ENCODE measurements at regions not wholly inside any gene's neighbourhood (a gene's known extent, or its start where the extent isn't known, plus 50 kb on each side); places are given as distances from the start of the nearest gene placed in this dataset.
"Not testable (repeated sequence)": the region's sequence is repeated elsewhere in the genome, so short reads cannot be mapped to it uniquely, and the experiment has no call there.

DNA sequence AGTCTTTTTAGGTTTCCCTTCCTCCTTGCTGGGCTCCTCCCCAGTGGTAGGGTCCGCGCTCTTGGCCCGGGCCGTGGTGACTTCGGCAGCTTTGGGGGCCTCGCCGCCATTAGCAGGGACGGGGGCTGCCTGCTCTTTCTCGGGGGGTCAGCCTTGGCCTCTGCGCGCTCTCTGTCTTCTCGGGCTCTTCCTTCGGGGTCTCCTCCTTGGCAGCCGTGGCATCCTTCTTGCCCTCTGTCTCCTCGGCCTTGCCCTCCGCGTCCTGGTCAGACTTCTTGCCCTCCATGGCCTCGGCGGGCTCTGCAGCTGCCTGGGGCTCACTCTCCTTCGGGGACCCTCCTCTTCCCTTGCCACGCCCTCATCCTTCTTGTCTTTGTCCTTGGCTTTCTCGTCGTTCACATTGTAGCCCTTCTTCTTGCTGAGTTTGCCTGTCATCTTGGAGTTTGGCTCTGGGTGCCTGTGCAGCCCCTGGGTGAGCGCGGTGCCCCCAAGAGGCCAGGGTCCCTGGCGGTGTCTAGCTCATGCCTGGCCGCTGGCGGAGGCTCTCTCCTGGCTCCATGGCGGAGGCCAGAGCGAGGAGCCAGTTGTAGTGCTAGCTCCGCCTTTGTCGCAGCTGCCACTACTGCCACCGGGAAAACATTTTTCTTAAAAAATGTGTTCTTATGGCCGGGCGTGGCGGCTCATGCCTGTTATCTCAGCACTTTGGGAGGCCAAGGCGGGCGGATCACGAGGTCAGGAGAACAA, 283.0 kb upstream of the SGCG start:
- no peak for DNase-seq (ENCODE audit: low read depth)

DNA sequence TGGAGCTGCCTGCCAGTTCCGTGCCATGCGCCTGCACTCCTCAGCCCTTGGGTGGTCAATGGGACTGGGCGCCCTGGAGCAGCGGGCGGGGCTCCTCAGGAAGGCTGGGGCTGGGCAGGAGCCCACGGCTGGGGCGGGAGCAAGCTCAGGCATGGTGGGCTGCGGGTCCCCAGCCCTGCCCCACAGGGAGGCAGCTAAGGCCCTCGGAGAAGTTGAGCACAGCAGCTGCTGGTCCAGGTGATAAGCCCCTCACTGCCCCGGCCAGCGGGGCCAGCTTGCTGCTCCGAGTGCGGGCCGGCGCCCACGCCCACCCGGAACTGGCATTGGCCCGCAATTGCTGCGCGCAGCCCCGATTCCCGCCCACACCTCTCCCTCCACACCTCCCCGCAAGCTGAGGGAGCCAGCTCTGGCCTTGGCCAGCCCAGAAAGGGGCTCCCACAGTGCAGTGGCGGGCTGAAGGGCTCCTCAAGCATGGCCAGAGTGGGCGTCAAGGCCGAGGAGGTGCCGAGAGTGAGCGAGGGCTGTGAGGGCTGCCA, 280.3 kb upstream of the SGCG start:
- not testable (repeated sequence) for DNase-seq (ENCODE audit: low read depth)

DNA sequence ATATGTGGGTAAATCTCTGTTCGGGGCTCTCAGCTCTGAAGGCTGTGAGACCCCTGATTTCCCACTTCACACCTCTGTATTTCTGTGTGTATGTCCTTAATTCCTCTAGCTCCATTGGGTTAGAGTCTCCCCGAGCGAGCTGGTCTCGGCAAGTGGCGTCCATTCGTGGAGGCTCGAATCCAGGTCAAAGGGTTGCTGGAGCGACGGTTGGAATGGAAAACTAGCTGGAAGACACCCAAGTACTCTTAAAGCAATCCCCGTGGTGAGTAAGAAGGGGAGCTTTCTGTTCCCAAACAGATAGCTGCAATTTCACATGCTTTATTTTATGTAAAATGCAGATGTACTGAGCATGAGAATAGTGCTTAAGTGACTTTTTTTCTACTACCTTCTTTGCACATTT, 277.5 kb upstream of the SGCG start:
- no peak for DNase-seq (ENCODE audit: low read depth)

DNA sequence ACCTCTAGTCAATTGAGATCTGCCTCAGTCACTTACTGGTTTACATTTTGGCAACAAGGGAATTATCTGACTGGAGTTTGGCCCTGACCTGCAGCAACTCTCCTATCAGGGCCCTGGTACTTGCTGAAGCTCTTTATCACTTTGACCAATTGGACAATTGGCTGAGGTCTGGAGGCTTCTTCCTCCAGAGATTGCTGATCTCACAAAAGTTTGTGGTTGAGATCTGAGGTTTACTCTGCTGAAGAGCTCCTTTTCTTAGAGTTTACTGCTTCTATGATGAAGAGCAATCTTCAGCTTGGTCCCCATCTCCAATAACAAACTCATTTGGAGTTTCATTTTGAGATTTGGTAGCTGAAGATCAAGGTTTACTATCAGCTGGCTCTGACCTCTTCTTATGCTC, 276.9 kb upstream of the SGCG start:
- no peak for DNase-seq (ENCODE audit: low read depth)

DNA sequence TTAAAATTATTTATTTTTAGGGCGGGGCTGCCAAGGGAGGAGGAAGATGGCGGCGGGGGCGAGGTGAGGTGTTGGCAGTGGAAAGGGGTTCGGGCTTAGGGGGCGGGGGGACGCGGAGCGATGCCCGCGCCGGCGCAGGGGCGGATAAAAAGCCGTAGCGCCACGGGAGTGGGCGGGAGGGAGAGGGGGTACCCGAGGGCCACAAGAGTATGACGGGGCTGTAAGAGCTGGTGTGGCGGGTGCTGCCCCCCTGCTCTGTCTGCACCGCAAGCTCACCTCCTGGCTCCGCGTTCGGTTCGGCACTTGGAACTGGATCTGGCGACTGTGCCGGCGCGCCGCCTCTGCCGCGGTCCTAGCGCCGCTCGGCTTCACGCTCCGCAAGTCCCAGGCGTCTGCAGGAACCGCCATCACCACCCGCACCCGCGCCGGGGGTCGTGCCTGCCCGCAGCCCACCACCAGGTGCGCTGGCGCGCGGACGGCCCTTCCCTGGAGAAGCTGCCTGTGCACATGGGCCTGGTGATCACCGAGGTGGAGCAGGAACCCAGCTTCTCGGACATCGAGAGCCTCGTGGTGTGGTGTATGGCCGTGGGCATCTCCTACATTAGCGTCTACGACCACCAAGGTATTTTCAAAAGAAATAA, 265.2 kb upstream of the SGCG start:
- peak; percentile 11 for DNase-seq (ENCODE audit: low read depth)

DNA sequence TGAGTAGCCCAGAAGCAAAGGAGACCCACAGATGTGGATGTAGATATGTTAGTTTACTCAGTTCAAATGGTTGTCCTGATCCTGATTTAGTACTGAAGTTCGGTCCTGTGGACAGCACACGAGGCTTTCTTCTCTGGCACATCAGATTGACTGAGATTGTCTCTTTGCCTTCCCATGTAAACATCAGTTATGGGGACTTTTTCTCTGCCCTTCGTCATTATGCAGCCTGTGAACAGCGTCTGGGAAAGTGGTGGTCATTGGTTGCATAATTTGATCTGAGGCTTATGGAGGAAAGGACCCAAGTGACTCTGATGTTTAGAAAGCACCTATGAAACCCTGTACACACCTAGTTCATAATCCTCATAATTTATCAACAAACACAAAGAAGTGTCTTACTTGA, 264.5 kb upstream of the SGCG start:
- DNase-seq (ENCODE audit: low read depth), result not testable (repeated sequence)

DNA sequence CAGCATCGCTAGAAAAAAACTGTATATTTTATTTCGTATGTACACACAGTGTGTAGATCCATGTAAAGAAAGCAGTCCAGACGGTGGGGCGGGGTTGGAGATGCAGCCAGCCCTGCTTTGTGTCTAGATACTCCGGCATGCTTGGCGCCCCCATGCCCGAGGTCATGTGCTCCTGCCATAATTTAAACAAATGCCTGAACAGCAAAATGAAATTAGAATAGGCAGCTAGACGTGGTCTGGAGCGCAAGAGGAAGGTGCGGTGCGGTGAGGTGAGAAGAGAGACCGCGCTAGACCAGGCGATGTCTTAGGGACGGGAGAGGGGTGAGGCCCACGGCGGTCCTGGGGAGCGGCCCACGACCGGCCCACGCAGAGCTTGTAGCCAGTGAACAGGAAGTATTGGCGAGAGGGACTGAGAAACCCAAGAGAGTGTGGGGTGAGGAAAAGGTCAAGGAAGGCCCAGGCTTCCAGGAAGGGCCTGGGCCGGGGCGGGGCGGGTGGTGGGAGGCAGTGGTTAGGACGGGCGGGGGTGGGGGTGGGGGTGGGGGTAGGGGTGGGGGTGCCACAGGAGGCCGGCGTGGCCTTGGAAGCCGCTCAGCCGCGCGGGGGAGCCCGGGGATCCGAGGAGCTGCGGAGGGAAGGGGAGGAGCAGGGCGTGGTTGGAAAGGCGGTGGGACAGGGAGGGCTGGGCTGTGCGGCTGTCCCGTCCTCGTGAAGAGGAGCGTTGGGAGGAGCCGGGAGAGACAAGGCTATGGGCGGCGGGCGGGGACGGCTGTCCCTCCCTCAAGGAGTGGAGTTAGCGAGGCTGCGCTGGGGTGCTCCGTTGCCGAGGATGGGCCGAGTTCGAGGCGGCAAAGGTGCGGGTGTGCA, 254.7 kb upstream of the SGCG start:
- DNase-seq (ENCODE audit: low read depth), result no peak

GRCh38 chr13:22926748-22927400, 253.9 kb upstream of the SGCG start:
- no peak for DNase-seq (ENCODE audit: low read depth)

- DNase-seq (ENCODE audit: low read depth), result not testable (repeated sequence)
These were observed 252.9 kb upstream of the SGCG start for GRCh38 chr13:22927845-22928244.

GRCh38 chr13:22929381-22930126, 251.2 kb upstream of the SGCG start:
- no peak for DNase-seq (ENCODE audit: low read depth)

DNA sequence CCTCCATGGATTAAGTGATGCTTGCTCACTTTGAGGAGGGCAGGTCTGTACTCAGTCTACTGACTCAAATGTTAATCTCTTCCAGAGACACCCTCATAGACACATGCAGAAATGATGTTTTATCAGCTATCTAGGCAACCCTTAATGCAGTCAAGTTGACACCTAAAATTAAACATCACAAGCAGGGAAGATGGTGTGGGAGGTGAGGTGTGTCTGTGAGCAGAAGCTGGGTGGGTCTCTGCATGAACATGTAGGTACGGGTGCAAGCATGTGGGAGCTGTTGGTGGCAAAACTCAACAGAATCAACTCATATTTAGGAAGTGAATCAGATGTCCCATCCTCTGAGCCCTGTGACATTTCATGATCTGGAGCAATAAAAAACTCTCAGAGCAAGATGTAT, 249.2 kb upstream of the SGCG start:
- no peak for DNase-seq (ENCODE audit: low read depth)

DNA sequence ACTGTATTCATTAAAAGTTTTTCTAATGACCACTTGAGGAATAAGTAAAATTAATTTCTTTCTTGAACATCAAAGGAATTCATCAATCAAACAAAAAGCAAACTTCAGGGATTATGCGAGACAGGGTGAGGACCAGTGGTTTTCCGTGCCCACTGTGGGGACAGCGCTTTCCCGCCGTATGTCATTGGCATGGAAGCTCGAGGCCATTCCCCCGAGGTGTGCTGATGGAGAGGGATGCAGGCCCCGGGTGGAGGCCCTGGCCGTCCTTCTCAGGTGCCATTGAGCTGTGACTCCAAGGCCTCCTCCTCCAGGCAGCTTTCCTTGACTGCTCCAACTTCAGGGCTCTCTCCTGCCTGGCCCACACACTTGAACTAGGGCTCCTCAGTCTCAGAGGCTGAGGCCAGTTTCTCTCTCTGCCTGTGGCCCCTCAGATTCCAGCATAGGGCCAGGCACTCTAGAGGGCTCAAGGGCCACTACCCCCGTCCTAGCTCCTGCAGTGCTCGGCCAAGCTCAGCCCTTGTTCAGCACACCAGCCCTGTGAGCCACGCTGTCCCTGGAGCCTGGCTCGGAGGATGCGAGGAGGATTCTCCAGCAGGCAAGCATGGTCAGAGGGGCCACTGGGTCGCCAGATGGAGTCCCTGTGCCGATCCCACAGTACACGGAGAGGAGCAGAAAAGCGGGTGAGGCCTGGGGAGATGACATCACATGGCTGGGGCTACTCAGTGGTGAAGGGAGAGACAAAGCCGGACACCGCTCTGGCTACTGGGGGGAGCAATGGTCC, 248.0 kb upstream of the SGCG start:
- DNase-seq (ENCODE audit: low read depth), result not testable (repeated sequence)

DNA sequence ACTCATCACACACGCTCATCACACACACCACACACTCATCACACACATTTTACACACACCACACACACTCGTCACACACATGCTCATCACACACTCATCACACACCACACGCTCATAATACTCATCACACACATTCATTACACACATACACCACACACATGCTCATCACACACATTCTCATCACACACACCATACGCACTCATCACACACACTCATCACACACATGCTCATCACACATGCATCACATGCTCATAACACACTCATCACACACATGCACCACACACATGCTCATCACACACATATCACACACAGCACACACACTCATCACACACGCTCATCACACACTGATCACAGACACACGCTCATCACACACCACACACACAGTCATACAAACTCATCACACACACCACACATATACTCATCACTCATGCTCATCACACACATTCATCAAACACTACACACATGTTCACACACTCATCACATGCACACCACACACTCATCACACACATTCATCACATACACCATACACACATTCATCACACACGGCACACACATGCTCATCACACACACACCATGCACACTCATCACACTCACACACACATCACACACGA, 247.1 kb upstream of the SGCG start:
- no peak for DNase-seq (ENCODE audit: low read depth)

DNA sequence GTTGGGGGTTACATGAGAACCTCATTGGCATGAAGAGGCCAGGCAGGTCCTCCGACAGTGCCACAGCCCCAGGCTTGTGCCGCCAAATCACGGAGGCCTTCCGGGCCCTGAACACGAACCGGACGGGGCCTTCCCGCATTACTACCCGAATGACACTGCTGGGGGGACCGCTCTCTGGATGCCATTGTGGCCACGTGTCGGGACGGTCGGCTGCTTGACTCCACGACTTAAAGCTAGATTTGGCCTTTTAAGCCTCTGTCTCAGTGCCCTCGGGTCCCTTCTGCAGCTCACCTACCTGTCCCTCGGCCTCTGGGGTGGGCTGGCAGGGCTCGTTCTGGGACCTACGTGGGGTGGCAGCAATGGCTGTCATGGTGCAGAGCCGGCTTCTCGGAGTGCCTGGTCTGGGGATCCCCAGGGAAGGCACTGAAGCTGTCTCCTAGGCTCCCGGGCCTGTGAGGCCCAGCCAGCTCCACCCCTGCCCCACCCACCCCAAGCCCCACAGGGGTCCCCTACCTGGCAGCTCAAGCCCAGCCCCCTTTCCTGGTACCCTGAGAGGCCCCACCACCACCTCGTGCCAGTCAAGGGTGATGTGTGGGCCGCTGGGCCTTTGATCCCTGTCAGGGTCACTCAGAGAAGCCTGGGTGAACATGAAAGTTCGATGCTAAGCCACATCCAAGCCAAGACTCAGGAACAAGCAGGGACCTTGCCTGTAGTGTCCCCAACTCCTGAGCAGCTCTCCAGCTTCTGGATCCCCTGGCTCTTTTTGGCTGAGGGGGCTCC, 245.8 kb upstream of the SGCG start:
- no peak for DNase-seq (ENCODE audit: low read depth)

DNA sequence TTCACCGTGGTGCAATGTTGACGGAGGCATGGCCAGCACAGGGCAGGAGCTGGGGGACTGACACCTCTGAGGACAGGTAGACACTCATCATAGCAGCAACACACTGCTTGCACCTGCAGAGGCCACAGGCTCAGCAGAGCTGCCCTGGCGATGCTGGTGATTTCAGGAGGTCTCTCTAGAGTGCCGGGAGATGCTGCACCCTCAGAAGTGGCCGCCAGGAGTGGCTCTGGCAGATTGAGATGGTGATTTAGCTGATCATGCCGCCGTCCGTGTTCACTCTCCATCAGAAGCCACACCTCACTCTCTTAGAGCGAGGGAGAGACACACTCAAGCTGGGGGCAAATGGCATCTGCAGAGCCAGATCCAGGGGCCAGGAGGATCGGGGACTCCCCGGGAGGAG, 244.6 kb upstream of the SGCG start:
- no peak for DNase-seq (ENCODE audit: low read depth)

- no peak for DNase-seq (ENCODE audit: low read depth)
These were observed 243.5 kb upstream of the SGCG start for GRCh38 chr13:22937241-22937640.

GRCh38 chr13:22937953-22938352, 242.8 kb upstream of the SGCG start:
- no peak for DNase-seq (ENCODE audit: low read depth)

DNA sequence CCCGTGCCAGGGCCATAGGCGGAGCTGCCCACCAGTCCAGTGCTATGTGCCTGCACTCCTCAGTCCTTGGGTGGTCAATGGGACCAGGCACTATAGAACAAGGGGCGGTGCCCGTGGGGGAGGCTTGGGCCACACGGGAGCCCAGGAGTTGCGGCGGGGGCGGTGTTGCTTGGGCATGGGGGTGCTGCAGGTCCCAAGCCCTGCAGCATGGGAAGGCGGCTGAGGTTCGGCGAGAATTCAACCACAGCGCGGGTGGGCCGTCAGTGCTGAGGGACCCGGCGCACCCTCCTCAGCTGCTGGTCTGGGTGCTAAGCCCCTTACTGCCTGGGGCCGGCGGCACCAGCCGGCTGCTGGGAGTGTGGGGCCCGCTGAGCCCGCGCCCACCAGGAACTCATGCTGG, 242.2 kb upstream of the SGCG start:
- no peak for DNase-seq (ENCODE audit: low read depth)

- DNase-seq (ENCODE audit: low read depth), result no peak
These were observed 241.6 kb upstream of the SGCG start for GRCh38 chr13:22939157-22939556.

Data from fibroblast of gingiva (primary cell).